GM18867 (cell line): ENCODE measurements at regions not wholly inside any gene's neighbourhood (a gene's known extent, or its start where the extent isn't known, plus 50 kb on each side); places are given as distances from the start of the nearest gene placed in this dataset.

Experiments
- ATAC-seq: cut with Tn5 transposase; IDR thresholded peaks from one replicate; pipeline ENCODE4 v1.9.1; 2021; ENCODE audit warnings: mild to moderate bottlenecking, moderate library complexity; ENCODE audit not compliant: unreplicated experiment

GRCh38 chr1:234690872-234691271, 80.9 kb upstream of the IRF2BP2 start:
- ATAC-seq, result no peak

GRCh38 chr1:234689236-234689635, 79.3 kb upstream of the IRF2BP2 start:
- no peak for ATAC-seq

- no peak for ATAC-seq
These were observed 77.0 kb upstream of the IRF2BP2 start for GRCh38 chr1:234687011-234687410.

GRCh38 chr1:234686035-234686434, 76.1 kb upstream of the IRF2BP2 start:
- ATAC-seq, result no peak

- no peak for ATAC-seq
These were observed 74.9 kb upstream of the IRF2BP2 start for GRCh38 chr1:234684856-234685255.

GRCh38 chr1:234683861-234684632, 74.1 kb upstream of the IRF2BP2 start:
- ATAC-seq, result no peak

GRCh38 chr1:234683127-234683860, 73.3 kb upstream of the IRF2BP2 start:
- no peak for ATAC-seq

- ATAC-seq, result no peak
These were observed 72.0 kb upstream of the IRF2BP2 start for GRCh38 chr1:234681990-234682389.

GRCh38 chr1:234681065-234681464, 71.1 kb upstream of the IRF2BP2 start:
- ATAC-seq, result no peak

GRCh38 chr1:234680331-234680904, 70.4 kb upstream of the IRF2BP2 start:
- no peak for ATAC-seq

- ATAC-seq, result peak; percentile 81
These were observed 66.2 kb upstream of the IRF2BP2 start for GRCh38 chr1:234676103-234676594.

GRCh38 chr1:234675572-234675971, 65.6 kb upstream of the IRF2BP2 start:
- no peak for ATAC-seq

GRCh38 chr1:234675006-234675405, 65.0 kb upstream of the IRF2BP2 start:
- no peak for ATAC-seq

GRCh38 chr1:234674218-234674815, 64.3 kb upstream of the IRF2BP2 start:
- no peak for ATAC-seq

GRCh38 chr1:234672349-234673135, 62.6 kb upstream of the IRF2BP2 start:
- ATAC-seq, result no peak

- ATAC-seq, result no peak
These were observed 61.1 kb upstream of the IRF2BP2 start for GRCh38 chr1:234670967-234671626.

GRCh38 chr1:234669499-234669898, 59.5 kb upstream of the IRF2BP2 start:
- no peak for ATAC-seq

GRCh38 chr1:234668577-234668955, 58.6 kb upstream of the IRF2BP2 start:
- ATAC-seq, result no peak

GRCh38 chr1:234667600-234668576, 57.9 kb upstream of the IRF2BP2 start:
- ATAC-seq, result no peak
